ENCODE measurements at regions not wholly inside any gene's neighbourhood (a gene's known extent, or its start where the extent isn't known, plus 50 kb on each side); places are given as distances from the start of the nearest gene placed in this dataset.

- TF ChIP-seq POLR2AphosphoS5 (IDR thresholded peaks at IDR 0.05; ENCODE audit: low read depth, low read length) (no peak), TAF1 (IDR thresholded peaks at IDR 0.05; ENCODE audit: low read depth, low read length) (no peak), POLR2A (IDR thresholded peaks at IDR 0.05; ENCODE audit: low read depth, low read length) (no peak), POU2F2 (IDR thresholded peaks at IDR 0.05; ENCODE audit: low read depth, low read length) (no peak), SPI1 (IDR thresholded peaks at IDR 0.05; ENCODE audit: low read depth, low read length) (no peak), PAX5 (IDR thresholded peaks at IDR 0.05; ENCODE audit: insufficient read depth, low read length, severe bottlenecking) (no peak)
Measured at GRCh38 chr17:5759501-5759925, 175.2 kb upstream of the NLRP1 start.
